K562 (cell line): ENCODE measurements at regions not wholly inside any gene's neighbourhood (a gene's known extent, or its start where the extent isn't known, plus 50 kb on each side); places are given as distances from the start of the nearest gene placed in this dataset.

Experiments
- ATAC-seq: fragments of 200-7000 bp; cut with Tn5 transposase; 3 replicates; pipeline ENCODE4 v1.9.1; 2020; ENCODE audit warnings: moderate library complexity
- BruUV-seq: library from RNA; stranded (reverse); fragments of 400-500 nt; replicated peaks from 2 replicates; lab custom pipeline; 2021; lab: Mats Ljungman, UMichigan
- CTCF ChIA-PET: fragments of 300-600 bp; formaldehyde crosslinking; extraction: SDS; loops from one replicate; lab custom pipeline; 2021; ENCODE audit warnings: low intra/inter-chr PET ratio; lab: Yijun Ruan, JAX
- POLR2A ChIA-PET: fragments of 300-600, 350-650 bp; sonication (Branson Sonifier 250); formaldehyde crosslinking; extraction: SDS; loops from one replicate; lab custom pipeline; 2021; ENCODE audit warnings: antibody characterized with exemption, inconsistent platforms; lab: Yijun Ruan, JAX
- DNase-seq, 4 experiments: peaks; one replicate each; pipeline versions ENCODE4 v3.0.0 to v3.0.0-alpha.2; 2011 to 2018; ENCODE audit warnings: low spot score in 3 of 4, mixed read lengths in 3 of 4; ENCODE audit errors: extremely low read depth in 1 of 4
- FAIRE-seq: peaks from 2 replicates; lab custom pipeline; 2011; peaks lifted over from hg19 to GRCh38; lab: Jason Lieb, UNC
- H2AFZ ChIP-seq: 2 replicates; pipeline ENCODE4 v1.6.0; 2011; ENCODE audit warnings: low read depth, low read length, control low read depth, inconsistent platforms
- H3K27ac ChIP-seq: fragments of 200-600 bp; 3 replicates; pipeline ENCODE4 v1.8.0; 2011; ENCODE audit warnings: low read depth, mild to moderate bottlenecking, control low read depth, inconsistent platforms, low read length, moderate library complexity, mixed read lengths; ENCODE audit errors: extremely low read depth
- H3K27me3 ChIP-seq, 2 experiments: fragments of 300-600 bp in 1 of 2; 2 replicates in 1 of 2; 3 replicates in 1 of 2; pipeline versions ENCODE4 v1.6.0 to v1.8.0; 2011; ENCODE audit warnings: inconsistent platforms in 2 of 2, low read length in 2 of 2, mild to moderate bottlenecking in 1 of 2, mixed read lengths in 1 of 2, moderate library complexity in 1 of 2; ENCODE audit not compliant: control insufficient read depth in 2 of 2, insufficient read depth in 2 of 2
- H3K36me3 ChIP-seq: fragments of 300-600 bp; 3 replicates; pipeline ENCODE4 v1.8.0; 2011; ENCODE audit warnings: mild to moderate bottlenecking, low read length, inconsistent platforms; ENCODE audit not compliant: control insufficient read depth, insufficient read depth
- H3K4me1 ChIP-seq, 2 experiments: fragments of 200-600 bp in 1 of 2; replicated peaks in 1 of 2; 2 replicates in 1 of 2; 3 replicates in 1 of 2; pipeline versions ENCODE4 v1.5.1 to v1.8.0; 2011; ENCODE audit warnings: inconsistent platforms in 2 of 2, low read length in 2 of 2, mild to moderate bottlenecking in 1 of 2, mixed read lengths in 1 of 2, moderate library complexity in 1 of 2; ENCODE audit not compliant: control insufficient read depth in 2 of 2, insufficient read depth in 2 of 2
- H3K4me2 ChIP-seq: 2 replicates; pipeline ENCODE4 v1.6.1; 2011; ENCODE audit warnings: low read length, control low read depth, inconsistent platforms, mixed read lengths; ENCODE audit not compliant: insufficient read depth
- H3K4me3 ChIP-seq: fragments of 200-600 bp; sonication (generic), shearing (Covaris generic); 2 replicates; pipeline ENCODE4 v1.5.1; 2016; ENCODE audit warnings: control low read depth, inconsistent platforms
- H3K79me2 ChIP-seq: fragments of 200-600 bp; 3 replicates; pipeline ENCODE4 v1.8.0; 2011; ENCODE audit warnings: low read length, inconsistent platforms; ENCODE audit not compliant: control insufficient read depth, insufficient read depth
- H3K9ac ChIP-seq, 2 experiments: 2 replicates each; pipeline versions ENCODE4 v1.6.0 to v1.6.1; 2011; ENCODE audit warnings: low read depth in 2 of 2, low read length in 2 of 2, control low read depth in 1 of 2, inconsistent platforms in 1 of 2, mild to moderate bottlenecking in 1 of 2, mixed read lengths in 1 of 2; ENCODE audit not compliant: insufficient read depth in 1 of 2
- H3K9me1 ChIP-seq: one replicate; pipeline ENCODE4 v1.6.0; 2011; ENCODE audit warnings: inconsistent platforms, mild to moderate bottlenecking, low read length, moderate library complexity; ENCODE audit not compliant: control insufficient read depth, insufficient read depth
- H3K9me3 ChIP-seq: replicated peaks from 2 replicates; pipeline ENCODE4 v1.5.1; 2011; ENCODE audit warnings: low read depth, low read length, inconsistent platforms; ENCODE audit not compliant: control insufficient read depth, insufficient read depth
- H4K20me1 ChIP-seq: replicated peaks from 2 replicates; pipeline ENCODE4 v1.6.1; 2011; ENCODE audit warnings: low read length, inconsistent platforms, mixed read lengths; ENCODE audit not compliant: control insufficient read depth, insufficient read depth
- ARID2 ChIP-seq: fragments of 450-650 bp; IDR thresholded peaks from 2 replicates; pipeline ENCODE4 v1.6.1; 2017; ENCODE audit warnings: antibody characterized with exemption, mild to moderate bottlenecking
- BACH1 ChIP-seq: fragments of 200-800 bp; sonication (Bioruptor generic); IDR thresholded peaks from 2 replicates; pipeline ENCODE4 v1.6.1; 2016; ENCODE audit warnings: missing genetic modification characterization, missing compliant biosample characterization
- CBFA2T2 ChIP-seq: fragments of 450-650 bp; conservative IDR thresholded peaks from 2 replicates; pipeline ENCODE4 v1.6.1; 2017; ENCODE audit warnings: mild to moderate bottlenecking
- CBFA2T3 ChIP-seq: fragments of 450-650 bp; IDR thresholded peaks from 2 replicates; pipeline ENCODE4 v1.6.1; 2017
- HBP1 ChIP-seq: fragments of 450-650 bp; formaldehyde crosslinking; IDR thresholded peaks from 2 replicates; pipeline ENCODE4 v1.4.0; 2022; ENCODE audit warnings: missing genetic modification characterization
- KDM1A ChIP-seq, 2 experiments: fragments of 450-650 bp; IDR thresholded peaks; 2 replicates each; pipeline ENCODE4 v1.6.1; 2016; ENCODE audit warnings: mild to moderate bottlenecking in 2 of 2
- MAFF ChIP-seq: IDR thresholded peaks from 2 replicates; pipeline ENCODE4 v1.6.1; 2012; ENCODE audit warnings: low read length, improper control_type of control experiment
- MTA3 ChIP-seq: fragments of 450-650 bp; formaldehyde crosslinking; IDR thresholded peaks from 2 replicates; pipeline ENCODE4 v1.6.1; 2017; ENCODE audit warnings: mild to moderate bottlenecking, borderline replicate concordance
- NR4A1 ChIP-seq, 2 experiments: fragments of 250-450 bp in 1 of 2; fragments of 450-650 bp in 1 of 2; sonication (Bioruptor Pico) in 1 of 2; IDR thresholded peaks; 2 replicates each; pipeline versions ENCODE4 v1.4.0 to v1.6.1; 2016 to 2020; ENCODE audit warnings: mild to moderate bottlenecking in 2 of 2, missing compliant biosample characterization in 1 of 2, missing genetic modification characterization in 1 of 2, moderate library complexity in 1 of 2
- PREB ChIP-seq: sonication (generic); formaldehyde crosslinking; IDR thresholded peaks from 2 replicates; pipeline ENCODE4 v1.8.1; 2023; ENCODE audit warnings: mild to moderate bottlenecking, missing genetic modification reagents
- PRPF4 ChIP-seq: fragments of 200-400 bp; formaldehyde crosslinking; IDR thresholded peaks from one replicate; pipeline ENCODE4 v1.6.1; 2017; ENCODE audit warnings: low read length, low read depth, mild to moderate bottlenecking; ENCODE audit not compliant: insufficient read depth, poor library complexity, severe bottlenecking
- PTRF ChIP-seq: fragments of 450-650 bp; IDR thresholded peaks from 2 replicates; pipeline ENCODE4 v1.6.1; 2016; ENCODE audit warnings: mild to moderate bottlenecking, missing genetic modification characterization, missing compliant biosample characterization
- RB1 ChIP-seq: fragments of 450-650 bp; IDR thresholded peaks from 2 replicates; pipeline ENCODE4 v1.6.1; 2017; ENCODE audit warnings: low read depth, mild to moderate bottlenecking
- RBM39 ChIP-seq: fragments of 200-400 bp; formaldehyde crosslinking; optimal IDR thresholded peaks from 2 replicates; pipeline ENCODE3; 2018; ENCODE audit warnings: low read depth, low read length
- RUNX1 ChIP-seq: sonication (generic); IDR thresholded peaks from 2 replicates; pipeline ENCODE4 v1.6.1; 2016; ENCODE audit warnings: antibody characterized with exemption, low read depth
- SIRT6 ChIP-seq: IDR thresholded peaks from one replicate; pipeline ENCODE4 v1.6.1; 2012; ENCODE audit warnings: low read depth, mild to moderate bottlenecking, control low read depth, inconsistent platforms, low read length, moderate library complexity
- SMARCA5 ChIP-seq: fragments of 450-650 bp; IDR thresholded peaks from 2 replicates; pipeline ENCODE4 v1.6.1; 2016
- THRAP3 ChIP-seq: fragments of 450-650 bp; IDR thresholded peaks from 2 replicates; pipeline ENCODE4 v1.6.1; 2016; ENCODE audit warnings: mild to moderate bottlenecking, inconsistent platforms, borderline replicate concordance
- ZBTB26 ChIP-seq: fragments of 450-650 bp; formaldehyde crosslinking; IDR thresholded peaks from 2 replicates; pipeline ENCODE4 v1.4.0; 2022; ENCODE audit warnings: missing genetic modification characterization
- ZBTB9 ChIP-seq: fragments of 450-650 bp; formaldehyde crosslinking; IDR thresholded peaks from 2 replicates; pipeline ENCODE4 v1.4.0; 2020; ENCODE audit warnings: mild to moderate bottlenecking, moderate library complexity
- ZC3H11A ChIP-seq: IDR thresholded peaks from 2 replicates; pipeline ENCODE4 v1.6.1; 2012; ENCODE audit warnings: low read depth, low read length, improper control_type of control experiment
- WGBS: fragments of 100-300 bp; shearing (Covaris generic); methylation state at CpG from one replicate; pipeline ENCODE4 v1.1.6; 2016; ENCODE audit warnings: low coverage, mixed read lengths; ENCODE audit not compliant: insufficient coverage; ENCODE audit errors: missing lambda C conversion rate; 5-methylcytosine and 5-hydroxymethylcytosine counted together
- in situ Hi-C: fragments of 300-500 bp; cut with MboI; formaldehyde crosslinking; loops from 4 replicates; pipeline ENCODE4 v1.15.0; 2018; ENCODE audit warnings: inconsistent platforms, mixed read lengths
- intact Hi-C: fragments of 100-400 bp; cut with micrococcal nuclease; formaldehyde crosslinking; loops from 2 replicates; pipeline ENCODE4 v1.14.2; 2022

GRCh38 chr12:91565246-91565645, 382.6 kb upstream of the DCN start:
- CTCF ChIA-PET = no interaction called here
- TF ChIP-seq KDM1A (IDR thresholded peaks at IDR 0.05) = peak; percentile 37; a peak in 2 of 4 replicates
- no peak for TF ChIP-seq HBP1
- TF ChIP-seq MAFF = peak; percentile 85
- no peak for TF ChIP-seq RBM39
- no peak for TF ChIP-seq CBFA2T3
- no peak for TF ChIP-seq SMARCA5
- no peak for TF ChIP-seq PREB (CRISPR knock-in tag)
- no peak for TF ChIP-seq RUNX1
- no peak for TF ChIP-seq ZBTB26
- no peak for TF ChIP-seq RB1
- no peak for TF ChIP-seq PRPF4
- no peak for TF ChIP-seq SIRT6
- TF ChIP-seq CBFA2T2 = no peak
- TF ChIP-seq BACH1 (tag) = no peak
- no peak for TF ChIP-seq NR4A1 (CRISPR knock-in tag; IDR thresholded peaks at IDR 0.05)
- TF ChIP-seq NR4A1 (tag; IDR thresholded peaks at IDR 0.05) = no peak
- no peak for TF ChIP-seq ZBTB9
- TF ChIP-seq PTRF = no peak
- TF ChIP-seq THRAP3 = no peak
- no peak for TF ChIP-seq MTA3
- TF ChIP-seq ZC3H11A = no peak
- no peak for TF ChIP-seq ARID2

More at GRCh38 chr12:91565246-91565645, 382.6 kb upstream of the DCN start:
- Histone ChIP-seq H3K9me1 (no peaks in the 10 kb centered on the region), H2AFZ (no peak overlapping the region), H3K4me2 (no peak overlapping the region), H3K4me1 (peaks cover 7 to 9% of the 10 kb centered on the region in 2 experiments; a peak in 4 of 5 replicates), H3K27me3 (no peaks in the 10 kb centered on the region), H3K4me3 (no peak overlapping the region), H3K36me3 (no peaks in the 10 kb centered on the region), H4K20me1 (no peaks in the 10 kb centered on the region), H3K27ac (peak overlapping the region; percentile 30; the same call in 2 of the 3 replicates), H3K9me3 (no peaks in the 10 kb centered on the region), H3K9ac (no peak overlapping the region), H3K79me2 (peaks cover 25% of the 10 kb centered on the region; the same call in 2 of the 3 replicates)
- WGBS = 12% methylated on average over 4 of the region's 4 CpGs
- POLR2A ChIA-PET = interaction anchor here (1.6 kb wide), 1 partner anchor 51 kb away, joined by 3 read pairs; no protein-coding TSS in a partner anchor
- DNase-seq (peak in 1 of 4 experiments; percentile 34), ATAC-seq (peak; percentile 68), FAIRE-seq (peak; percentile 88)
- no TSS peak for BruUV-seq
- intact Hi-C loops (no loop called here), in situ Hi-C loops (no loop called here)
